ENCODE measurements at regions not wholly inside any gene's neighbourhood (a gene's known extent, or its start where the extent isn't known, plus 50 kb on each side); places are given as distances from the start of the nearest gene placed in this dataset.

GRCh38 chr2:11953258-11953657, 206.8 kb downstream of the LPIN1 start:
- no peak for DNase-seq (ENCODE audit: low read depth in 2 of 2)

GRCh38 chr2:11955314-11955713, 208.9 kb downstream of the LPIN1 start:
- no peak for DNase-seq (ENCODE audit: low read depth in 2 of 2)

- DNase-seq (ENCODE audit: low read depth in 2 of 2) = no peak
Observed at GRCh38 chr2:11955884-11956291, 209.5 kb downstream of the LPIN1 start.

- no peak for DNase-seq (ENCODE audit: low read depth in 2 of 2)
Observed at GRCh38 chr2:11962707-11963328, 216.4 kb downstream of the LPIN1 start.

GRCh38 chr2:11963966-11964365, 217.5 kb downstream of the LPIN1 start:
- no peak for DNase-seq (ENCODE audit: low read depth in 2 of 2)

- DNase-seq (ENCODE audit: low read depth in 2 of 2) = no peak
Observed at GRCh38 chr2:11967946-11968465, 221.6 kb downstream of the LPIN1 start.

GRCh38 chr2:11968521-11968920, 222.1 kb downstream of the LPIN1 start:
- DNase-seq (ENCODE audit: low read depth in 2 of 2) = no peak

GRCh38 chr2:11969774-11970173, 223.3 kb downstream of the LPIN1 start:
- DNase-seq (ENCODE audit: low read depth in 2 of 2) = no peak

- no peak for DNase-seq (ENCODE audit: low read depth in 2 of 2)
Observed at GRCh38 chr2:11974573-11974972, 228.1 kb downstream of the LPIN1 start.

GRCh38 chr2:11975373-11975772, 228.9 kb downstream of the LPIN1 start:
- DNase-seq (ENCODE audit: low read depth in 2 of 2) = no peak

- DNase-seq (ENCODE audit: low read depth in 2 of 2) = no peak
Observed at GRCh38 chr2:11976073-11976472, 229.6 kb downstream of the LPIN1 start.

GRCh38 chr2:11977766-11978524, 231.5 kb downstream of the LPIN1 start:
- DNase-seq (ENCODE audit: low read depth in 2 of 2) = no peak

- DNase-seq (ENCODE audit: low read depth in 2 of 2) = no peak
Observed at GRCh38 chr2:11980809-11981208, 234.4 kb downstream of the LPIN1 start.

GRCh38 chr2:11983401-11983800, 237.0 kb downstream of the LPIN1 start:
- no peak for DNase-seq (ENCODE audit: low read depth in 2 of 2)

- DNase-seq (ENCODE audit: low read depth in 2 of 2) = no peak
Observed at GRCh38 chr2:11983870-11984269, 237.4 kb downstream of the LPIN1 start.

- DNase-seq (ENCODE audit: low read depth in 2 of 2) = no peak
Observed at GRCh38 chr2:11984316-11985158, 238.1 kb downstream of the LPIN1 start.

- no peak for DNase-seq (ENCODE audit: low read depth in 2 of 2)
Observed at GRCh38 chr2:11985817-11986566, 239.6 kb downstream of the LPIN1 start.

- no peak for DNase-seq (ENCODE audit: low read depth in 2 of 2)
Observed at GRCh38 chr2:11987151-11987550, 240.7 kb downstream of the LPIN1 start.

- no peak for DNase-seq (ENCODE audit: low read depth in 2 of 2)
Observed at GRCh38 chr2:11988691-11989353, 242.4 kb downstream of the LPIN1 start.

GRCh38 chr2:11989354-11989703, 242.9 kb downstream of the LPIN1 start:
- no peak for DNase-seq (ENCODE audit: low read depth in 2 of 2)

- DNase-seq (ENCODE audit: low read depth in 2 of 2) = no peak
Observed at GRCh38 chr2:11990576-11990975, 244.1 kb downstream of the LPIN1 start.
